Erythroblast (primary cell): ENCODE measurements at regions not wholly inside any gene's neighbourhood (a gene's known extent, or its start where the extent isn't known, plus 50 kb on each side); places are given as distances from the start of the nearest gene placed in this dataset.

Experiments used
- GATA1 ChIP-seq: IDR thresholded peaks from 2 replicates; pipeline ENCODE4 v1.6.1; 2011; ENCODE audit warnings: low read depth, mild to moderate bottlenecking, control low read depth, low read length, moderate library complexity
- POLR2A ChIP-seq: IDR thresholded peaks from 2 replicates; pipeline ENCODE4 v1.6.1; 2011; ENCODE audit warnings: mild to moderate bottlenecking, low read length

- TF ChIP-seq POLR2A: no peak
- no peak for TF ChIP-seq GATA1
These were observed 255.2 kb downstream of the RAD51AP2 start for GRCh38 chr2:17262854-17263569.
